ENCODE measurements at regions not wholly inside any gene's neighbourhood (a gene's known extent, or its start where the extent isn't known, plus 50 kb on each side); places are given as distances from the start of the nearest gene placed in this dataset.

DNA sequence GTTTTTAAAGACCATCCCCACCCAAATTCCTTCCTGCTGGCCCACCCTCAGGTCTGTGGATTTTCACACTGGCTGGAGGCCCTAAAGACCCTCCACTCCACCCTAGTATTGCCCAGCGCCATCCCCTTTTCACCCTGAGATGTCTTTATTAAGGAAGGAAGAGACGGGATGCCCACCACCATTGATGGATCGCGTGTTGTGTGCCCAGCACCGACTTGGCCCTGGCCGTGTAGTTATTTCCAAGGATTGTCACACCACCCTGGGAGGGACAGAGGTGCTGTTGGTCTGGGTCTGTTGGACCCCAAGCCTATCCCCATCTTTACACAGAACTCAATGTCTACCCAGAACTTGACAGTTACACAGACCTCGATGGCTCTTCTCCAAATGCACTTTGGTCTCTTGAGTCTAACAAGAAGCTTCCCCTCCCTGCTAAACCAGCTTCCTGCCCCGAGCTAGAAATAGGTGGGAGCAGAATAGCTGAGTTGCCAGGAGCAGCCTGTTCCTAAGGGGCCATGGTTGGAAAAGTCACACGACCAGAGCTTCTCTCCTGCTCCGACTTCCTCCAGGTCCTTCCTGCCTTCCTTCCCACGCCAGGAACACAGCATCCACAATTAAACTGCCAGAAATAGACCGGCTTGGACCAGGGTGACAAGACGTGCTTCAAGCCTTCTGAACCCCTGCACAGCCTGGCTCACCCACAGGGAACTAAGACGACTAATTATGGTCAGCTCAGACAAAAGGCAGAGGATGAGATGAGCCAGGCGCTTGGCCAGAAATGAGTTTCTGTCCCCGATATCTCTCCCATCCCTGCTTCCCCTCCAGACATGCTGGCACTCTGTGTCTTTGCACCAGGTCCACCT is 139.5 kb upstream of the CHST15 start:
- POLR2A ChIA-PET, result interaction anchor here (0.5 kb wide), 2 partner anchors 14 to 1397 kb away, joined by 3 to 6 read pairs; no protein-coding TSS in a partner anchor
- DNase-seq (ENCODE audit: extremely low spot score), result no peak
- CTCF ChIA-PET, result interaction anchor here (1.3 kb wide), 1 partner anchor 52 kb away, joined by 3 read pairs; no protein-coding TSS in a partner anchor
- TF ChIP-seq, protein P1, sequence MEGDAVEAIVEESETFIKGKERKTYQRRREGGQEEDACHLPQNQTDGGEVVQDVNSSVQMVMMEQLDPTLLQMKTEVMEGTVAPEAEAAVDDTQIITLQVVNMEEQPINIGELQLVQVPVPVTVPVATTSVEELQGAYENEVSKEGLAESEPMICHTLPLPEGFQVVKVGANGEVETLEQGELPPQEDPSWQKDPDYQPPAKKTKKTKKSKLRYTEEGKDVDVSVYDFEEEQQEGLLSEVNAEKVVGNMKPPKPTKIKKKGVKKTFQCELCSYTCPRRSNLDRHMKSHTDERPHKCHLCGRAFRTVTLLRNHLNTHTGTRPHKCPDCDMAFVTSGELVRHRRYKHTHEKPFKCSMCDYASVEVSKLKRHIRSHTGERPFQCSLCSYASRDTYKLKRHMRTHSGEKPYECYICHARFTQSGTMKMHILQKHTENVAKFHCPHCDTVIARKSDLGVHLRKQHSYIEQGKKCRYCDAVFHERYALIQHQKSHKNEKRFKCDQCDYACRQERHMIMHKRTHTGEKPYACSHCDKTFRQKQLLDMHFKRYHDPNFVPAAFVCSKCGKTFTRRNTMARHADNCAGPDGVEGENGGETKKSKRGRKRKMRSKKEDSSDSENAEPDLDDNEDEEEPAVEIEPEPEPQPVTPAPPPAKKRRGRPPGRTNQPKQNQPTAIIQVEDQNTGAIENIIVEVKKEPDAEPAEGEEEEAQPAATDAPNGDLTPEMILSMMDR (IDR thresholded peaks at IDR 0.05; ENCODE audit: control extremely low read depth, extremely low read depth, low read depth, missing control alignments), result no peak

- peak; percentile 58 for DNase-seq (ENCODE audit: extremely low spot score)
- POLR2A ChIA-PET, result no interaction called here
- TF ChIP-seq, protein P1 (IDR thresholded peaks at IDR 0.05; ENCODE audit: control extremely low read depth, extremely low read depth, low read depth, missing control alignments), result no peak
- CTCF ChIA-PET, result interaction anchor here (1.0 to 1.3 kb wide), 2 partner anchors 13 to 158 kb away, joined by 3 read pairs; no protein-coding TSS in a partner anchor
Observed at GRCh38 chr10:124231168-124232155, 138.1 kb upstream of the CHST15 start.

- POLR2A ChIA-PET, result no interaction called here
- DNase-seq (ENCODE audit: extremely low spot score), result no peak
- TF ChIP-seq, protein P1 (IDR thresholded peaks at IDR 0.05; ENCODE audit: control extremely low read depth, extremely low read depth, low read depth, missing control alignments), result no peak
- CTCF ChIA-PET, result interaction anchor here (1.0 kb wide), 1 partner anchor 158 kb away, joined by 3 read pairs; no protein-coding TSS in a partner anchor
Observed at GRCh38 chr10:124230635-124231167, 137.3 kb upstream of the CHST15 start.

DNA sequence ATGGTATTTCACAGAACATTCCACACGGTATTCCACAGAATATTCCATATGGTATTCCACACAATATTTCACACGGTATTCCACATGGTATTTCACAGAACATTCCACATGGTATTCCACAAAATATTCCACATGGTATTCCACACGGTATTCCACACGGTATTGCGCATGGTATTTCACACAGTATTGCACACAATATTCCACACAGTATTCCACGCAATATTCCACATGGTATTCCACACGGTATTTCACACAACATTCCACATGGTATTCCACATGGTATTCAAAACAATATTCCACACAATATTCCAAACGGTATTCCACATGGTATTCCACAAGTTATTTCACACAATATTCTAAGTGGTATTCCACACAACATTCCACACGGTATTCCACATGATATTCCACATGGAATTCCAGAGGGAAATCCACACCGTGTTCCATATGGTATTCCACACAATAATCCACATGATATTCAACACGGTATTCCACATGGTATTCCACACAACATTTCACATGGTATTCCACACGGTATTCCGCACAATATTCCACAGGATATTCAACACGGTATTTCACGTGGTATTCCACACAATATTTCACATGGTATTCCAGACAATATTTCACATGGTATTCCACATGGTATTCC is 136.7 kb upstream of the CHST15 start:
- TF ChIP-seq, protein P1 (IDR thresholded peaks at IDR 0.05; ENCODE audit: control extremely low read depth, extremely low read depth, low read depth, missing control alignments), result no peak
- DNase-seq (ENCODE audit: extremely low spot score), result no peak
- POLR2A ChIA-PET, result no interaction called here
- CTCF ChIA-PET, result no interaction called here

GRCh38 chr10:124229201-124229988 is 136.0 kb upstream of the CHST15 start:
- DNase-seq (ENCODE audit: extremely low spot score), result no peak
- ChIA-PET POLR2A (no interaction called here), CTCF (no interaction called here)
- TF ChIP-seq, protein P1 (IDR thresholded peaks at IDR 0.05; ENCODE audit: control extremely low read depth, extremely low read depth, low read depth, missing control alignments), result no peak

All from GM10248 (cell line).